OCI-LY3 (cell line): ENCODE measurements at regions not wholly inside any gene's neighbourhood (a gene's known extent, or its start where the extent isn't known, plus 50 kb on each side); places are given as distances from the start of the nearest gene placed in this dataset.
"Not testable (repeated sequence)": the region's sequence is repeated elsewhere in the genome, so short reads cannot be mapped to it uniquely, and the experiment has no call there.

Source experiments
- H2AFZ ChIP-seq: fragments of 200-600, 300-600 bp; shearing (Covaris generic); 2 replicates; pipeline ENCODE4 v1.6.0; 2014; ENCODE audit warnings: antibody characterized with exemption, low read depth, low read length
- H3K27ac ChIP-seq: fragments of 200-600, 300-600 bp; sonication (generic); 2 replicates; pipeline ENCODE4 v1.5.1; 2014; ENCODE audit warnings: mild to moderate bottlenecking, low read length, moderate library complexity, mixed read lengths
- H3K27me3 ChIP-seq: fragments of 200-600, 300-600 bp; sonication (generic); 2 replicates; pipeline ENCODE4 v1.6.1; 2014; ENCODE audit warnings: low read depth, low read length, mixed read lengths
- H3K36me3 ChIP-seq: fragments of 200-600, 300-600 bp; sonication (generic); replicated peaks from 2 replicates; pipeline ENCODE3; 2014; ENCODE audit warnings: low read depth, low read length, mixed read lengths
- H3K4me1 ChIP-seq: fragments of 300-600, 200-600 bp; sonication (generic); 2 replicates; pipeline ENCODE4 v1.6.1; 2014; ENCODE audit warnings: low read length, mixed read lengths
- H3K4me2 ChIP-seq: fragments of 200-600, 300-600 bp; sonication (generic); 2 replicates; pipeline ENCODE4 v1.6.1; 2014; ENCODE audit warnings: low read length, mixed read lengths
- H3K4me3 ChIP-seq: fragments of 300-600, 200-600 bp; sonication (generic); 2 replicates; pipeline ENCODE4 v1.5.1; 2014; ENCODE audit warnings: antibody characterized with exemption, mild to moderate bottlenecking, low read length, moderate library complexity
- H3K79me2 ChIP-seq: fragments of 300-600, 200-600 bp; shearing (Covaris generic); 2 replicates; pipeline ENCODE4 v1.6.1; 2014; ENCODE audit warnings: mild to moderate bottlenecking, low read length, mixed read lengths
- H3K9ac ChIP-seq: fragments of 300-600, 200-600 bp; shearing (Covaris generic); 2 replicates; pipeline ENCODE4 v1.6.0; 2014; ENCODE audit warnings: mild to moderate bottlenecking, low read length, moderate library complexity
- H3K9me3 ChIP-seq: fragments of 200-600, 300-600 bp; shearing (Covaris generic); 2 replicates; pipeline ENCODE4 v1.6.1; 2014; ENCODE audit warnings: low read length, mixed read lengths; ENCODE audit not compliant: insufficient read depth
- H4K20me1 ChIP-seq: fragments of 200-600, 300-600 bp; sonication (generic); 2 replicates; pipeline ENCODE4 v1.6.1; 2016; ENCODE audit warnings: low read length, mixed read lengths; ENCODE audit not compliant: insufficient read depth
- EZH2phosphoT487 ChIP-seq: fragments of 200-600 bp; shearing (Covaris generic); IDR thresholded peaks from 2 replicates; pipeline ENCODE4 v1.6.1; 2018; ENCODE audit warnings: antibody characterized with exemption, mixed run types, low read depth
- TF ChIP-seq, protein P1 (sequence below): fragments of 200-600, 300-600 bp; sonication (generic); IDR thresholded peaks from 2 replicates; pipeline ENCODE4 v1.5.1; 2014; ENCODE audit warnings: antibody characterized with exemption, low read length, low read depth

DNA sequence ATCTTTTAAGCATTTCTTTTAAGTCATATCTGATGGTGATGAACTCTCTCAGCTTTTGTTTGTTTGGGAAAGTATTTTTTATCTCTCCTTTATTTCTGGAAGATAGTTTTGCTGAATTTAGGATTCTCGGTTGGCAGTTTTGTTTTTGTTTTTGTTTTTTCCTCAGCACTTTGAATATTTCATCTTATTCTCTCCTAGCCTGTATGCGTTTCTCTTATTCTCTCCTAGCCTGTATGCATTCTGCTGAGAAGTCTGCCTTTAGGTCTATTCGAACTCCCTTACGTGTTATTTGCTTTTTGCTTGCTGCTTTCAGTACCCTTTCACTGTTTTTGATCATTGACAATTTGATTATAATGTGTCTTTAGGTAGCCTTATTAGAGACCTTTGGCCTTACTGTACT lies 787.8 kb upstream of the FAM174A start:
- Histone ChIP-seq H4K20me1 (no peaks in the 10 kb centered on the region), H3K79me2 (no peaks in the 10 kb centered on the region)
- TF ChIP-seq, protein P1, sequence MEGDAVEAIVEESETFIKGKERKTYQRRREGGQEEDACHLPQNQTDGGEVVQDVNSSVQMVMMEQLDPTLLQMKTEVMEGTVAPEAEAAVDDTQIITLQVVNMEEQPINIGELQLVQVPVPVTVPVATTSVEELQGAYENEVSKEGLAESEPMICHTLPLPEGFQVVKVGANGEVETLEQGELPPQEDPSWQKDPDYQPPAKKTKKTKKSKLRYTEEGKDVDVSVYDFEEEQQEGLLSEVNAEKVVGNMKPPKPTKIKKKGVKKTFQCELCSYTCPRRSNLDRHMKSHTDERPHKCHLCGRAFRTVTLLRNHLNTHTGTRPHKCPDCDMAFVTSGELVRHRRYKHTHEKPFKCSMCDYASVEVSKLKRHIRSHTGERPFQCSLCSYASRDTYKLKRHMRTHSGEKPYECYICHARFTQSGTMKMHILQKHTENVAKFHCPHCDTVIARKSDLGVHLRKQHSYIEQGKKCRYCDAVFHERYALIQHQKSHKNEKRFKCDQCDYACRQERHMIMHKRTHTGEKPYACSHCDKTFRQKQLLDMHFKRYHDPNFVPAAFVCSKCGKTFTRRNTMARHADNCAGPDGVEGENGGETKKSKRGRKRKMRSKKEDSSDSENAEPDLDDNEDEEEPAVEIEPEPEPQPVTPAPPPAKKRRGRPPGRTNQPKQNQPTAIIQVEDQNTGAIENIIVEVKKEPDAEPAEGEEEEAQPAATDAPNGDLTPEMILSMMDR: no peak
- no peak for TF ChIP-seq EZH2phosphoT487

DNA sequence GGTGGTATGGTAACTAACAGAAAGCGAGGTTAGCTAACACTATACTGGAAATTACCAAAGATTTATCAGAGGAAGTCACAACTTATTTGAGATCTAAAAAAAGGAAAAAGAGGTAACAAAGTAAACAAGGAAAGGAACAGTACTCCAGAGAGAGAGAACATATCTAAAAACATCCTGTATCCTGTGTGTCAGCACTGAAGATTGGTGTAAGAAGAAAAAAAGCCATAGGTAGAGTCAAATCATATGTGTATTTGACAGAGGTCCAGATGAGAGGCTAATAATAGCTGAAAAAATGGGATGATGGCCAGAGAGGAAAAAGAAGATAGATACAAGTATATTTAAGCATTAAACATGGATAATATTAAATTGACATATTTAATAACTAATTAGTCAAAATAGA lies 802.0 kb upstream of the FAM174A start:
- H3K4me2 ChIP-seq, H3K9ac ChIP-seq, H3K36me3 ChIP-seq, H3K4me1 ChIP-seq, H2AFZ ChIP-seq, H3K27me3 ChIP-seq, H3K79me2 ChIP-seq, H3K27ac ChIP-seq, H3K4me3 ChIP-seq, H4K20me1 ChIP-seq, H3K9me3 ChIP-seq: not testable (repeated sequence)

More for the DNA sequence above, 787.8 kb upstream of the FAM174A start:
- no peak overlapping the region for H3K4me3 ChIP-seq
- H2AFZ ChIP-seq: no peak overlapping the region
- no peaks in the 10 kb centered on the region for H3K4me1 ChIP-seq
- H3K27ac ChIP-seq: no peak overlapping the region
- H3K36me3 ChIP-seq: no peaks in the 10 kb centered on the region
- no peak overlapping the region for H3K9ac ChIP-seq
- no peak overlapping the region for H3K4me2 ChIP-seq
- no peaks in the 10 kb centered on the region for H3K27me3 ChIP-seq
- H3K9me3 ChIP-seq: no peaks in the 10 kb centered on the region

DNA sequence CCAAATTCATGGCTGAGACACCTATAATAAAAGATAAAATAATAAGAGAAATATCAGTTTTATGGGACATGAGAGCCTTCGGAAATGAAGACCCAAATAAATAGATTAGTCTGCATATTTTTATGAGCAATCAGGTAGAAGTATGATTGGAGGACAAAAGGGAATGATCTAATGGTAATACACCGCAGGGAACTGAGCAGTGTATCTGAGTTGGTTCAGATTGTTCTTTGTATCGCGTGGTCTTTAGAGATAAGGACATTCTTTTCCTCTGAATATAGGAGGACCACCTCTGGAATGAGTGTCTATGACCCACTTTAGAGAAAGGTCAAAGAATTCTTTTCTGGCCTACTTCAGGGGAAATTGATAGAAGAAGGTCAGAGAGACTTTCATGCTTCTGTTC lies 801.8 kb upstream of the CHD1 start:
- H3K9me3 ChIP-seq, H3K4me2 ChIP-seq, H3K9ac ChIP-seq, H3K79me2 ChIP-seq, H3K27ac ChIP-seq, H3K27me3 ChIP-seq, H2AFZ ChIP-seq, H4K20me1 ChIP-seq, H3K36me3 ChIP-seq, H3K4me1 ChIP-seq, H3K4me3 ChIP-seq: not testable (repeated sequence)

DNA sequence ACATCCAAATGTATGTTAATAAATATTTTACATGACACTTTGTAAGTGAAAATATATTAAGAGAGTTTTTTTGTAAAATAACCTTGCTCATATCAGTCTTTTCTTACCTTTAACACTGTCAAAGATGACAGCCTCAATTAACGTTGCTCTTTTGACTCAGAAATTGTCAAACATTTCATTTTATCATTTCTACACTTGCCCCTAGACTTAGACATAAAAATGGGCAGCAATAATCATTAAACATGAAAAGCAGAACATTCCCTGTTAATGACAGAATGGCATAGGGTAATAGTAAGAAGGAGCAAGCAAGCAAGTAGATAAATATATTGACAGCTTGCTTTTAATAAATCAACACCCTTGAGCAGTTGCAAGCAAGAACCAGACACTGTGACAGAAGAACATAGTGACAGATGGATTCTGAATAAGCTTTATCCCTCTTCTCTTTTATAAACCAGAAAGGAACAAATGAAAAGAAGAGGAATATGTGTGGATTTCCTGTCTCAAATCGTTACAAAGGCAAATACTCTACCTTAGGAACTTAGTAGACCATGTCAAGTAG lies 796.0 kb upstream of the CHD1 start:
- Histone ChIP-seq H3K27me3 (no peaks in the 10 kb centered on the region), H3K27ac (no peak overlapping the region), H3K79me2 (no peaks in the 10 kb centered on the region), H3K4me2 (no peak overlapping the region), H2AFZ (no peak overlapping the region), H3K9me3 (no peaks in the 10 kb centered on the region), H3K4me3 (no peak overlapping the region), H4K20me1 (no peaks in the 10 kb centered on the region), H3K9ac (no peak overlapping the region), H3K36me3 (no peaks in the 10 kb centered on the region), H3K4me1 (no peaks in the 10 kb centered on the region)
- TF ChIP-seq, protein P1: no peak
- TF ChIP-seq EZH2phosphoT487: no peak

DNA sequence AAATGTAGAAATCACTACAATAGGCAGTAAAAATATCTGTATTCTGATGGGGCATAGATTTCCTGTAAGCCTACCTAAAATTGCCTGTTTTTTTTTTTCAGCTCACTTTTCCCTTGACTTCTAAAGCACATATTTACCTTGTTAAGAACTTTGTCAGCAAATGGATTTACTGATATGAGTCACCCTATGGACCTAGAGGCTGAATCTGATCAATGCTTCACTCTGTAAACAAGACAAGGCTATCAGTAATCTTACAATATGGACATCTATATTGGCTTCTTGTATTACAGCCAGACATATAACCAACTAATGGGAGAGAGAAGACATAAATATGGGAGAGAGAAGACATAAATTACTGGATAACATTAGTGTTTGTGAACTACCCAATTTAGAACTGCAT lies 792.7 kb upstream of the CHD1 start:
- no peak for TF ChIP-seq EZH2phosphoT487
- TF ChIP-seq, protein P1: no peak
- H3K79me2 ChIP-seq: no peaks in the 10 kb centered on the region
- no peak overlapping the region for H3K4me3 ChIP-seq
- no peaks in the 10 kb centered on the region for H4K20me1 ChIP-seq
- no peaks in the 10 kb centered on the region for H3K4me1 ChIP-seq
- no peak overlapping the region for H2AFZ ChIP-seq
- H3K9ac ChIP-seq: no peak overlapping the region
- H3K27ac ChIP-seq: no peak overlapping the region
- no peaks in the 10 kb centered on the region for H3K27me3 ChIP-seq
- H3K36me3 ChIP-seq: no peaks in the 10 kb centered on the region
- H3K9me3 ChIP-seq: no peaks in the 10 kb centered on the region
- H3K4me2 ChIP-seq: no peak overlapping the region
